Lung (tissue), 11 donors: ENCODE measurements at regions not wholly inside any gene's neighbourhood (a gene's known extent, or its start where the extent isn't known, plus 50 kb on each side); places are given as distances from the start of the nearest gene placed in this dataset.

Experiments
- ATAC-seq: fragments of 200-7000 bp; cut with Tn5 transposase; one replicate; pipeline ENCODE4 v1.9.1; 2020; ENCODE audit warnings: moderate number of reproducible peaks; ENCODE audit not compliant: insufficient read depth, low FRiP score
- DNase-seq, 3 donors: peaks; one replicate each; pipeline ENCODE4 v3.0.0-alpha.2; 2013 to 2017
- H3K27ac ChIP-seq, 2 donors: one replicate each; pipeline ENCODE4 v1.5.1; 2013; ENCODE audit warnings: mild to moderate bottlenecking in 2 of 2, moderate library complexity in 2 of 2, control low read depth in 1 of 2, inconsistent platforms in 1 of 2, low read depth in 1 of 2, low read length in 1 of 2
- H3K27me3 ChIP-seq, 3 donors: one replicate each; pipeline ENCODE4 v1.5.1; 2013; ENCODE audit warnings: low read length in 2 of 3; ENCODE audit not compliant: control insufficient read depth in 3 of 3, insufficient read depth in 3 of 3
- H3K36me3 ChIP-seq, 4 donors: one replicate each; pipeline ENCODE4 v1.5.1; 2013; ENCODE audit warnings: low read length in 4 of 4, mild to moderate bottlenecking in 1 of 4, moderate library complexity in 1 of 4; ENCODE audit not compliant: control insufficient read depth in 4 of 4, insufficient read depth in 4 of 4
- H3K4me1 ChIP-seq, 5 donors: one replicate each; pipeline ENCODE4 v1.5.1; 2013; ENCODE audit warnings: low read length in 5 of 5, mild to moderate bottlenecking in 2 of 5, moderate library complexity in 1 of 5; ENCODE audit not compliant: control insufficient read depth in 5 of 5, insufficient read depth in 5 of 5
- H3K4me3 ChIP-seq: one replicate; pipeline ENCODE4 v1.5.1; 2013; ENCODE audit warnings: mild to moderate bottlenecking, control low read depth, moderate library complexity
- H3K9ac ChIP-seq, 2 donors: one replicate each; pipeline ENCODE4 v1.5.1; 2013; ENCODE audit warnings: low read length in 2 of 2, control low read depth in 1 of 2; ENCODE audit not compliant: insufficient read depth in 1 of 2
- H3K9me3 ChIP-seq, 4 donors: one replicate each; pipeline ENCODE4 v1.5.1; 2013; ENCODE audit warnings: low read length in 3 of 4, mild to moderate bottlenecking in 1 of 4, moderate library complexity in 1 of 4; ENCODE audit not compliant: control insufficient read depth in 4 of 4, insufficient read depth in 3 of 4
- WGBS, 2 donors: extraction: QIAGEN DNeasy Blood & Tissue Kit; methylation state at CpG; one replicate each; pipeline ENCODE4 v1.1.7; 2013; 5-methylcytosine and 5-hydroxymethylcytosine counted together
- TF ChIP-seq, protein P1 (sequence below): IDR thresholded peaks from 2 replicates; pipeline ENCODE4 v1.5.1; 2012; ENCODE audit warnings: mild to moderate bottlenecking; ENCODE audit errors: control extremely low read depth, extremely low read depth
- donor health status: control.
- donor health status: control.
- donor health status: Bipolar disorder and iron deficiency.
- donor health status: healthy.
- donor health status: DM: yes; HTN: yes; CAD: no.

DNA sequence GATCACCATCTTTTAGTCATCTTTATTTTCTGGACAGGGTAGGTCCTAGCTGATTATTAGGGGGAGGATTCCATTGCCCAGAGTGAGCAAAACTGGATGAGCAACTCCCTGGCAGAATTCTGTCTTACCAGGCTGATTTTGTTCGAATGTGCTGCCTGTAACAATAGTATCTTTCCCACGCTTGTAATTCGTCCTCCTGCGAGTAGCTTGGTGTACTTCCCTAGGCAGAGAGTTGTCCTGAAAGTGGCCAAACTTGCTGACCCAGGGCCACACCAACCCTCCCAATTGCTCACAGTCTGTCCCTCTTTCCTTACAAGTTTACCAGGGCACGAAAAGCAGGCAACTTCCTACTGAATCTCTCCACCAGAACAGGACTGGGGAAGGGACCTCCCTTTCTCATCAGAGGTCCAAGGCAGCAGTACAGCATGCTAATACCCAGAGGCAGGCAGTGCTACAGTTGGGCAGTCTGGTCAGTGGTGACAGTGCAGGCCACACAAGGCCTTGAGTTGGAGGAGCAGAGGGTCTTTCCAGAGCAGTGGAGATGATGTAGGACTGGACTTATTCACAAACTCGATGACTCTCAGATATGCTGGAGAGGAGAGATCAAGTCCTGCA is 67.8 kb upstream of the NLK start:
- DNase-seq = no peak
- no peak overlapping the region for H3K27ac ChIP-seq
- no peaks in the 10 kb centered on the region for H3K36me3 ChIP-seq
- no peak for ATAC-seq
- TF ChIP-seq, protein P1, sequence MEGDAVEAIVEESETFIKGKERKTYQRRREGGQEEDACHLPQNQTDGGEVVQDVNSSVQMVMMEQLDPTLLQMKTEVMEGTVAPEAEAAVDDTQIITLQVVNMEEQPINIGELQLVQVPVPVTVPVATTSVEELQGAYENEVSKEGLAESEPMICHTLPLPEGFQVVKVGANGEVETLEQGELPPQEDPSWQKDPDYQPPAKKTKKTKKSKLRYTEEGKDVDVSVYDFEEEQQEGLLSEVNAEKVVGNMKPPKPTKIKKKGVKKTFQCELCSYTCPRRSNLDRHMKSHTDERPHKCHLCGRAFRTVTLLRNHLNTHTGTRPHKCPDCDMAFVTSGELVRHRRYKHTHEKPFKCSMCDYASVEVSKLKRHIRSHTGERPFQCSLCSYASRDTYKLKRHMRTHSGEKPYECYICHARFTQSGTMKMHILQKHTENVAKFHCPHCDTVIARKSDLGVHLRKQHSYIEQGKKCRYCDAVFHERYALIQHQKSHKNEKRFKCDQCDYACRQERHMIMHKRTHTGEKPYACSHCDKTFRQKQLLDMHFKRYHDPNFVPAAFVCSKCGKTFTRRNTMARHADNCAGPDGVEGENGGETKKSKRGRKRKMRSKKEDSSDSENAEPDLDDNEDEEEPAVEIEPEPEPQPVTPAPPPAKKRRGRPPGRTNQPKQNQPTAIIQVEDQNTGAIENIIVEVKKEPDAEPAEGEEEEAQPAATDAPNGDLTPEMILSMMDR = no peak
- no peaks in the 10 kb centered on the region for H3K27me3 ChIP-seq
- H3K4me1 ChIP-seq = no peaks in the 10 kb centered on the region
- no peak overlapping the region for H3K9ac ChIP-seq
- no peak overlapping the region for H3K4me3 ChIP-seq
- WGBS, 2 donors = 69 to 83% methylated on average over 6 of the region's 6 CpGs
- H3K9me3 ChIP-seq = peaks cover 0 to 1% (median 0%) of the 10 kb centered on the region in 4 donors

DNA sequence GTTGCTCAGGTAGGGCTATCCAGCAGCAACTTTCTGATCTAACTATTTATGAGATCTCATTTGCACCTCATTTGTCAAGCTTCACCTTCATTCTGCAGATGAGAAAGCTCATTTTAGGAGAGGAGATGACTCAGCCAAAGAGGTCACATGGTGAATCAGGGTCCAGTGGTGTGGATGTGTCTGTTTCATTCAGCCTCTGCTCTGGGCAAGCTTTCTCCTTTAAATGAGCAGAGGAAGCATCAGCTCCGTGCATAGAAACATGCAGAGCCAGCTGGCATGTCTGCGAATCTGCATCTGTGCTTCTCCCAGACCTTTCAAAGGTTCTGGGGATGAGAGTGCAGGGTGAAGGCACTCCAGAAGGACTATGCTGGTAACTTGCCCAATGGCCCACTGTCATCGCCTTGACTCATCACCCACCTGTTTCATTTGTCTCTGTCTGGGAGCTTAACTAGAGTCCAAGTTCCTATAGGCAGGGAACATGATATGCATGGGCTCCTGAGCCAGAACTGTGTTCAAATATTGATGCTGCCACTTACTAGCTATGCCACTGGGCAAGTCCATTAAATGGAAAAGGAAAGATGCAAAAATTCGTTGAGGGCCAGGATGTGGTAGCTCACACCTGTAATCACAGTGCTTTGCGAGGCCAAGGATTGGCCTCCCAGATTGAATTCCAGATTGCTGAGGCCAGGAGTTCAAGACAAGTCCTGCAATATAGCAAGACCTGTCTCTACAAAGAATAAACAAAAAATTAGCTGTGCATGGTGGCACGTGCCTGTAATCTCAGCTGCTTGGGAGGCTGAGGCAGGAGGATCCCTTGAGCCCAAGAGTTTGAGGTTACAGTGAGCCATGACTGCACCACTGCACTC is 67.1 kb upstream of the NLK start:
- WGBS, 2 donors = 76 to 87% methylated on average over 6 of the region's 6 CpGs
- H3K4me3 ChIP-seq = no peak overlapping the region
- DNase-seq (no peak), ATAC-seq (no peak)
- H3K27me3 ChIP-seq = no peaks in the 10 kb centered on the region
- no peak overlapping the region for H3K27ac ChIP-seq
- TF ChIP-seq, protein P1 = no peak
- H3K36me3 ChIP-seq = no peaks in the 10 kb centered on the region
- peaks cover 0 to 1% (median 0%) of the 10 kb centered on the region in 4 donors for H3K9me3 ChIP-seq
- H3K9ac ChIP-seq = no peak overlapping the region
- no peaks in the 10 kb centered on the region for H3K4me1 ChIP-seq

DNA sequence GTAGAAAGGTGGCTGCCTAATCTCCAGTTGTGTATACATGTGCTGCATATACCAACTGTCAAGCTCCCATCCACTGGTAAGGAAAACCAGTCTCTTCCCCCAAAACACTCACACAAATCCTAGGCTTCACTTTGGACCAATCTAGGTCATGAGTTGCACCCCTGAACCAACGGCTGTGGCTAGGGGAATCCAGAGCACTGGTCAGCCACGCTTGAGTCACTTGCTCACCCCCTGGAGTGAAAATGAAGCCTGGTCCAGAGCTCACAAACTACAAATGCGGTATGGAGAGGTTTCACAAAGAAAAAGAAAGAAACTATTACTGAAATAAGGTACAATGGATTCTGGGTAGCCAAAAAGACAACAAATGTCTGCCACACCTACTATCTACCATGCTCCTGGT is 66.1 kb upstream of the NLK start:
- 87 to 93% methylated on average over 3 of the region's 3 CpGs for WGBS, 2 donors
- no peaks in the 10 kb centered on the region for H3K36me3 ChIP-seq
- H3K27me3 ChIP-seq = no peaks in the 10 kb centered on the region
- no peak overlapping the region for H3K27ac ChIP-seq
- no peaks in the 10 kb centered on the region for H3K4me1 ChIP-seq
- H3K4me3 ChIP-seq = no peak overlapping the region
- no peak overlapping the region for H3K9ac ChIP-seq
- H3K9me3 ChIP-seq = peaks cover 0 to 1% (median 0%) of the 10 kb centered on the region in 4 donors
- DNase-seq (no peak), ATAC-seq (no peak)
- TF ChIP-seq, protein P1 = no peak
